T47D (cell line): ENCODE measurements at regions not wholly inside any gene's neighbourhood (a gene's known extent, or its start where the extent isn't known, plus 50 kb on each side); places are given as distances from the start of the nearest gene placed in this dataset.
"Not testable (repeated sequence)": the region's sequence is repeated elsewhere in the genome, so short reads cannot be mapped to it uniquely, and the experiment has no call there.

Source experiments
- DNase-seq, 2 experiments: peaks; one replicate each; pipeline versions ENCODE4 v3.0.0 to v3.0.0-alpha.2; 2011 to 2012; ENCODE audit warnings: low read depth in 1 of 2, low spot score in 1 of 2
- JUND ChIP-seq: IDR thresholded peaks from 2 replicates; pipeline ENCODE4 v1.6.1; 2012; ENCODE audit warnings: low read depth
- in situ Hi-C: cut with HindIII; loops from 2 replicates; pipeline ENCODE4 v1.10.0; 2016; ENCODE audit warnings: low sequenced_read_pairs, low pct_unique_long_range_greater_than_20kb

- in situ Hi-C loops = no loop called here
- no peak for DNase-seq
- TF ChIP-seq JUND = no peak
Measured at GRCh38 chr3:72086042-72086742, 301.2 kb upstream of the PROK2 start.

- no peak for DNase-seq
- TF ChIP-seq JUND = no peak
- in situ Hi-C loops = no loop called here
Measured at GRCh38 chr3:72085036-72085435, 300.1 kb upstream of the PROK2 start.

GRCh38 chr3:72082776-72083462 lies 298.0 kb upstream of the PROK2 start:
- no peak for DNase-seq
- no peak for TF ChIP-seq JUND
- in situ Hi-C loops = no loop called here

- in situ Hi-C loops = no loop called here
- DNase-seq = no peak
- TF ChIP-seq JUND = no peak
Measured at GRCh38 chr3:72082186-72082715, 297.3 kb upstream of the PROK2 start.

- no peak for DNase-seq
- TF ChIP-seq JUND = no peak
- in situ Hi-C loops = no loop called here
Measured at GRCh38 chr3:72081471-72082185, 296.7 kb upstream of the PROK2 start.

- DNase-seq = no peak
- TF ChIP-seq JUND = no peak
- in situ Hi-C loops = no loop called here
Measured at GRCh38 chr3:72080800-72081199, 295.9 kb upstream of the PROK2 start.

- DNase-seq = no peak
- in situ Hi-C loops = no loop called here
- TF ChIP-seq JUND = no peak
Measured at GRCh38 chr3:72080095-72080494, 295.1 kb upstream of the PROK2 start.

GRCh38 chr3:72079369-72079872 lies 294.5 kb upstream of the PROK2 start:
- TF ChIP-seq JUND = no peak
- no peak for DNase-seq
- in situ Hi-C loops = no loop called here

- TF ChIP-seq JUND = no peak
- in situ Hi-C loops = no loop called here
- DNase-seq = no peak
Measured at GRCh38 chr3:72078676-72079368, 293.9 kb upstream of the PROK2 start.

- no peak for DNase-seq
- in situ Hi-C loops = no loop called here
- no peak for TF ChIP-seq JUND
Measured at GRCh38 chr3:72077473-72078259, 292.7 kb upstream of the PROK2 start.

- DNase-seq, in situ Hi-C loops: not testable (repeated sequence)
Measured at GRCh38 chr3:72075848-72076247, 290.9 kb upstream of the PROK2 start.

GRCh38 chr3:72071624-72072023 lies 286.7 kb upstream of the PROK2 start:
- in situ Hi-C loops = no loop called here
- DNase-seq = no peak
- no peak for TF ChIP-seq JUND
